GM12891 (cell line): ENCODE measurements at regions not wholly inside any gene's neighbourhood (a gene's known extent, or its start where the extent isn't known, plus 50 kb on each side); places are given as distances from the start of the nearest gene placed in this dataset.

Experiments
- PAX5 ChIP-seq: IDR thresholded peaks from 2 replicates; pipeline ENCODE4 v1.6.1; 2011; ENCODE audit warnings: low read length, moderate library complexity, mild to moderate bottlenecking; ENCODE audit not compliant: insufficient read depth, severe bottlenecking
- POLR2A ChIP-seq: IDR thresholded peaks from 2 replicates; pipeline ENCODE4 v1.6.1; 2011; ENCODE audit warnings: low read depth, low read length, control low read depth
- POLR2AphosphoS5 ChIP-seq: IDR thresholded peaks from 2 replicates; pipeline ENCODE4 v1.6.1; 2011; ENCODE audit warnings: low read depth, low read length, control low read depth
- POU2F2 ChIP-seq: IDR thresholded peaks from 2 replicates; pipeline ENCODE4 v1.6.1; 2011; ENCODE audit warnings: low read depth, mild to moderate bottlenecking, control low read depth, low read length, moderate library complexity
- SPI1 ChIP-seq: IDR thresholded peaks from 2 replicates; pipeline ENCODE4 v1.6.1; 2011; ENCODE audit warnings: low read depth, low read length, control low read depth
- TAF1 ChIP-seq: IDR thresholded peaks from 2 replicates; pipeline ENCODE4 v1.6.1; 2011; ENCODE audit warnings: low read depth, low read length, control low read depth

- TF ChIP-seq POLR2A (no peak), POLR2AphosphoS5 (no peak), TAF1 (no peak), PAX5 (no peak), POU2F2 (no peak), SPI1 (no peak)
Observed at GRCh38 chr10:121005948-121006587, 154.9 kb downstream of the WDR11 start.
